Kasumi-1 (cell line): ENCODE measurements at regions not wholly inside any gene's neighbourhood (a gene's known extent, or its start where the extent isn't known, plus 50 kb on each side); places are given as distances from the start of the nearest gene placed in this dataset.

ENCODE experiments used
- DNase-seq, 2 experiments: peaks; one replicate each; lab custom pipeline; 2025; lab: John Stamatoyannopoulos, UW

- no peak for DNase-seq
Measured at GRCh38 chr5:27403243-27403882, 365.0 kb upstream of the CDH9 start.

GRCh38 chr5:27402828-27403227 lies 364.4 kb upstream of the CDH9 start:
- no peak for DNase-seq

GRCh38 chr5:27396998-27397397 lies 358.6 kb upstream of the CDH9 start:
- DNase-seq, result no peak

- DNase-seq, result no peak
Measured at GRCh38 chr5:27392716-27393115, 354.3 kb upstream of the CDH9 start.

GRCh38 chr5:27389696-27390095 lies 351.3 kb upstream of the CDH9 start:
- no peak for DNase-seq

GRCh38 chr5:27388755-27389154 lies 350.4 kb upstream of the CDH9 start:
- no peak for DNase-seq

GRCh38 chr5:27387535-27388073 lies 349.2 kb upstream of the CDH9 start:
- DNase-seq, result no peak

- no peak for DNase-seq
Measured at GRCh38 chr5:27381686-27382085, 343.3 kb upstream of the CDH9 start.

GRCh38 chr5:27377626-27378025 lies 339.2 kb upstream of the CDH9 start:
- no peak for DNase-seq

- DNase-seq, result no peak
Measured at GRCh38 chr5:27353970-27354369, 315.6 kb upstream of the CDH9 start.

- no peak for DNase-seq
Measured at GRCh38 chr5:27353540-27353939, 315.2 kb upstream of the CDH9 start.

- DNase-seq, result no peak
Measured at GRCh38 chr5:27341342-27341741, 303.0 kb upstream of the CDH9 start.

- DNase-seq, result no peak
Measured at GRCh38 chr5:27336817-27337216, 298.4 kb upstream of the CDH9 start.

GRCh38 chr5:27328480-27328879 lies 290.1 kb upstream of the CDH9 start:
- DNase-seq, result no peak

GRCh38 chr5:27325513-27325912 lies 287.1 kb upstream of the CDH9 start:
- no peak for DNase-seq

GRCh38 chr5:27318701-27319100 lies 280.3 kb upstream of the CDH9 start:
- no peak for DNase-seq

GRCh38 chr5:27316271-27316650 lies 277.9 kb upstream of the CDH9 start:
- DNase-seq, result no peak

GRCh38 chr5:27315363-27316270 lies 277.2 kb upstream of the CDH9 start:
- peak; percentile 11 to 35 for DNase-seq

GRCh38 chr5:27313549-27313948 lies 275.2 kb upstream of the CDH9 start:
- peak; percentile 26 to 43 for DNase-seq

GRCh38 chr5:27312291-27312893 lies 274.0 kb upstream of the CDH9 start:
- no peak for DNase-seq

GRCh38 chr5:27311544-27311943 lies 273.2 kb upstream of the CDH9 start:
- DNase-seq, result no peak

GRCh38 chr5:27308153-27308552 lies 269.8 kb upstream of the CDH9 start:
- DNase-seq, result no peak

GRCh38 chr5:27290172-27290571 lies 251.8 kb upstream of the CDH9 start:
- no peak for DNase-seq
